Fibroblast of villous mesenchyme (primary cell): ENCODE measurements at regions not wholly inside any gene's neighbourhood (a gene's known extent, or its start where the extent isn't known, plus 50 kb on each side); places are given as distances from the start of the nearest gene placed in this dataset.

Experiments
- DNase-seq: peaks from one replicate; pipeline ENCODE4 v3.0.0-alpha.2; 2010; ENCODE audit warnings: low read depth
- H3K4me3 ChIP-seq: 2 replicates; pipeline ENCODE4 v1.5.1; 2011; ENCODE audit warnings: low read depth, mild to moderate bottlenecking, low read length
- CTCF ChIP-seq: IDR thresholded peaks from 2 replicates; pipeline ENCODE4 v1.5.1; 2012; ENCODE audit warnings: low read depth, mild to moderate bottlenecking, low read length; ENCODE audit not compliant: insufficient read depth

GRCh38 chr15:98391568-98391967 is 256.8 kb upstream of the IGF1R start:
- no peak for DNase-seq
- no peak for TF ChIP-seq CTCF
- no peak overlapping the region for H3K4me3 ChIP-seq

GRCh38 chr15:98393471-98393870 is 254.9 kb upstream of the IGF1R start:
- DNase-seq: no peak
- no peak overlapping the region for H3K4me3 ChIP-seq
- no peak for TF ChIP-seq CTCF

GRCh38 chr15:98394546-98394945 is 253.8 kb upstream of the IGF1R start:
- no peak for TF ChIP-seq CTCF
- DNase-seq: no peak
- no peak overlapping the region for H3K4me3 ChIP-seq

GRCh38 chr15:98395974-98396610 is 252.2 kb upstream of the IGF1R start:
- no peak for TF ChIP-seq CTCF
- no peak overlapping the region for H3K4me3 ChIP-seq
- DNase-seq: no peak

GRCh38 chr15:98397419-98397818 is 250.9 kb upstream of the IGF1R start:
- no peak for DNase-seq
- no peak overlapping the region for H3K4me3 ChIP-seq
- TF ChIP-seq CTCF: no peak

GRCh38 chr15:98398056-98398455 is 250.3 kb upstream of the IGF1R start:
- H3K4me3 ChIP-seq: no peak overlapping the region
- DNase-seq: no peak
- no peak for TF ChIP-seq CTCF

- no peak overlapping the region for H3K4me3 ChIP-seq
- no peak for TF ChIP-seq CTCF
- DNase-seq: no peak
Measured at GRCh38 chr15:98398886-98399285, 249.5 kb upstream of the IGF1R start.
